ENCODE measurements at regions not wholly inside any gene's neighbourhood (a gene's known extent, or its start where the extent isn't known, plus 50 kb on each side); places are given as distances from the start of the nearest gene placed in this dataset.

DNA sequence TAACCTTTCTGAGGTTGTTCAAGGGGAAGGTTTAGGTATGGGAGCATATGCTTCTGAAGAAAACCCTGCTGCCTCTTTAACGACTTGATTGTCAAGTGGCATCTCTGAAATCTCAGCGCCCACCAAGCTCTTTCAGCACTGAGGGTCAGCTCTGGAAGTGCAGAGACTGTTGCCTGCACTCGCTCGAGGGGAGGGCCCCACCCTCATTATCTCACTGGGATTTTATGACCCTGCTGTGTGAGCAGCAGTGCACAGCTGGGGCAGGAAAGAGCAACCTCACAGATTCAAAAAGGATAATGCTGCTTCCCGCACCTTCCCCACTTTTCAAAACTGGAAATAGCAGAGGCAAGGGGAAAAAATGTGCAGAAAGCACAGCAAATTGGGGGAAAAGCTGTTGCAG is 56.9 kb upstream of the SPRED2 start:
- Histone ChIP-seq H3K9ac (no peak overlapping the region), H3K4me1 (ENCODE audit: control insufficient read depth in 1 of 2, insufficient read depth in 2 of 2, low read depth in 1 of 2, low read length in 1 of 2) (peaks cover 0 to 3% of the 10 kb centered on the region in 2 experiments; a peak in 1 of 4 replicates), H3K9me2 (no peaks in the 10 kb centered on the region), H3K4me3 (ENCODE audit: low read depth in 2 of 2, low read length in 1 of 2) (no peak overlapping the region), H3K36me3 (replicated peaks in 1 of 2; ENCODE audit: control insufficient read depth in 1 of 2, insufficient read depth in 2 of 2, low read length in 1 of 2) (no peaks in the 10 kb centered on the region), H3K27ac (ENCODE audit: low read depth in 2 of 2, low read length in 1 of 2) (no peak overlapping the region), H3K9me3 (no peaks in the 10 kb centered on the region), H3K27me3 (ENCODE audit: insufficient read depth) (no peaks in the 10 kb centered on the region), H4K20me1 (ENCODE audit: insufficient read depth) (no peaks in the 10 kb centered on the region), H3K4me2 (no peak overlapping the region), H2AFZ (ENCODE audit: low read depth) (no peak overlapping the region), H3K79me2 (ENCODE audit: insufficient read depth) (no peaks in the 10 kb centered on the region), H3F3A (replicated peaks; ENCODE audit: insufficient read depth) (no peaks in the 10 kb centered on the region)
- POLR2A ChIA-PET: no interaction called here
- 79% methylated on average over 5 of the region's 5 CpGs for WGBS (ENCODE audit: low lambda C conversion rate)
- no peak for DNase-seq
- CTCF ChIA-PET: no interaction called here
- TF ChIP-seq MXI1 (IDR thresholded peaks at IDR 0.05; ENCODE audit: low read depth, low read length) (no peak), FOXJ3 (CRISPR knock-in tag; IDR thresholded peaks at IDR 0.05) (no peak), RXRA (IDR thresholded peaks at IDR 0.05; ENCODE audit: borderline replicate concordance, low read depth) (no peak), FOXM1 (IDR thresholded peaks at IDR 0.05; ENCODE audit: low read depth) (no peak), JUND (IDR thresholded peaks at IDR 0.05) (no peak), EZH2phosphoT487 (IDR thresholded peaks at IDR 0.05; ENCODE audit: borderline replicate concordance, low read depth) (no peak), CHD2 (IDR thresholded peaks at IDR 0.05; ENCODE audit: low read length, partially characterized antibody) (no peak), MEF2A (IDR thresholded peaks at IDR 0.05; ENCODE audit: borderline replicate concordance, low read depth) (no peak)
- TF ChIP-seq, protein P1, sequence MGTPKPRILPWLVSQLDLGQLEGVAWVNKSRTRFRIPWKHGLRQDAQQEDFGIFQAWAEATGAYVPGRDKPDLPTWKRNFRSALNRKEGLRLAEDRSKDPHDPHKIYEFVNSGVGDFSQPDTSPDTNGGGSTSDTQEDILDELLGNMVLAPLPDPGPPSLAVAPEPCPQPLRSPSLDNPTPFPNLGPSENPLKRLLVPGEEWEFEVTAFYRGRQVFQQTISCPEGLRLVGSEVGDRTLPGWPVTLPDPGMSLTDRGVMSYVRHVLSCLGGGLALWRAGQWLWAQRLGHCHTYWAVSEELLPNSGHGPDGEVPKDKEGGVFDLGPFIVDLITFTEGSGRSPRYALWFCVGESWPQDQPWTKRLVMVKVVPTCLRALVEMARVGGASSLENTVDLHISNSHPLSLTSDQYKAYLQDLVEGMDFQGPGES (IDR thresholded peaks at IDR 0.05; ENCODE audit: low read depth, low read length): no peak
- TF ChIP-seq, protein P2, sequence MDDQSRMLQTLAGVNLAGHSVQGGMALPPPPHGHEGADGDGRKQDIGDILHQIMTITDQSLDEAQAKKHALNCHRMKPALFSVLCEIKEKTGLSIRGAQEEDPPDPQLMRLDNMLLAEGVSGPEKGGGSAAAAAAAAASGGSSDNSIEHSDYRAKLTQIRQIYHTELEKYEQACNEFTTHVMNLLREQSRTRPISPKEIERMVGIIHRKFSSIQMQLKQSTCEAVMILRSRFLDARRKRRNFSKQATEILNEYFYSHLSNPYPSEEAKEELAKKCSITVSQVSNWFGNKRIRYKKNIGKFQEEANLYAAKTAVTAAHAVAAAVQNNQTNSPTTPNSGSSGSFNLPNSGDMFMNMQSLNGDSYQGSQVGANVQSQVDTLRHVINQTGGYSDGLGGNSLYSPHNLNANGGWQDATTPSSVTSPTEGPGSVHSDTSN (IDR thresholded peaks at IDR 0.05): no peak
- TF ChIP-seq, protein P3, sequence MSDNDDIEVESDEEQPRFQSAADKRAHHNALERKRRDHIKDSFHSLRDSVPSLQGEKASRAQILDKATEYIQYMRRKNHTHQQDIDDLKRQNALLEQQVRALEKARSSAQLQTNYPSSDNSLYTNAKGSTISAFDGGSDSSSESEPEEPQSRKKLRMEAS (IDR thresholded peaks at IDR 0.05; ENCODE audit: low read depth): no peak
- TF ChIP-seq, protein P4, sequence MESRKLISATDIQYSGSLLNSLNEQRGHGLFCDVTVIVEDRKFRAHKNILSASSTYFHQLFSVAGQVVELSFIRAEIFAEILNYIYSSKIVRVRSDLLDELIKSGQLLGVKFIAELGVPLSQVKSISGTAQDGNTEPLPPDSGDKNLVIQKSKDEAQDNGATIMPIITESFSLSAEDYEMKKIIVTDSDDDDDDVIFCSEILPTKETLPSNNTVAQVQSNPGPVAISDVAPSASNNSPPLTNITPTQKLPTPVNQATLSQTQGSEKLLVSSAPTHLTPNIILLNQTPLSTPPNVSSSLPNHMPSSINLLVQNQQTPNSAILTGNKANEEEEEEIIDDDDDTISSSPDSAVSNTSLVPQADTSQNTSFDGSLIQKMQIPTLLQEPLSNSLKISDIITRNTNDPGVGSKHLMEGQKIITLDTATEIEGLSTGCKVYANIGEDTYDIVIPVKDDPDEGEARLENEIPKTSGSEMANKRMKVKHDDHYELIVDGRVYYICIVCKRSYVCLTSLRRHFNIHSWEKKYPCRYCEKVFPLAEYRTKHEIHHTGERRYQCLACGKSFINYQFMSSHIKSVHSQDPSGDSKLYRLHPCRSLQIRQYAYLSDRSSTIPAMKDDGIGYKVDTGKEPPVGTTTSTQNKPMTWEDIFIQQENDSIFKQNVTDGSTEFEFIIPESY (IDR thresholded peaks at IDR 0.05; ENCODE audit: borderline replicate concordance, low read depth): no peak

DNA sequence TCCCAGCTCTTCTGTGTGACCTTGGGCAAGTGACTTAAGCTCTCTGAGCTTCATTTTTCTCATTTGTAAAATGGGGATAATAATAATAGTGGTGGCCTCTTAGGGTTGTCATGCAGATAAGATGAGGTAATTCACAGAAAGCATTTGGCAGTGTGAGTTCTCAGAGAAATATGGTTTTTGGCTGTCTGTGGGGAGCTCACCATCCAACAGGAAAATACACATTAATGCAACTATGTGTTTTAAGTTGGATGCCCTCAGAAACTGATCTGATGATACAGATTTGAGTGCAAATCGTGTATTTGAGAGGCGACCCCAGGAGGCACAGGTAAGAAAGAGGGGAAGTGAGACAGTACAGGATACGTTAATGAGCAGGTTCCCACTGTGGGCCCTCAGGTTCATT is 56.1 kb upstream of the SPRED2 start:
- Histone ChIP-seq H3K9me3 (no peaks in the 10 kb centered on the region), H4K20me1 (ENCODE audit: insufficient read depth) (no peaks in the 10 kb centered on the region), H3K4me1 (ENCODE audit: control insufficient read depth in 1 of 2, insufficient read depth in 2 of 2, low read depth in 1 of 2, low read length in 1 of 2) (peaks cover 0 to 3% of the 10 kb centered on the region in 2 experiments; a peak in 1 of 4 replicates), H3K4me2 (no peak overlapping the region), H2AFZ (ENCODE audit: low read depth) (no peak overlapping the region), H3K36me3 (replicated peaks in 1 of 2; ENCODE audit: control insufficient read depth in 1 of 2, insufficient read depth in 2 of 2, low read length in 1 of 2) (no peaks in the 10 kb centered on the region), H3K9me2 (no peaks in the 10 kb centered on the region), H3K4me3 (ENCODE audit: low read depth in 2 of 2, low read length in 1 of 2) (no peak overlapping the region), H3K79me2 (ENCODE audit: insufficient read depth) (no peaks in the 10 kb centered on the region), H3K9ac (no peak overlapping the region), H3K27me3 (ENCODE audit: insufficient read depth) (no peaks in the 10 kb centered on the region), H3F3A (replicated peaks; ENCODE audit: insufficient read depth) (no peaks in the 10 kb centered on the region), H3K27ac (ENCODE audit: low read depth in 2 of 2, low read length in 1 of 2) (no peak overlapping the region)
- CTCF ChIA-PET: no interaction called here
- WGBS (ENCODE audit: low lambda C conversion rate): 71% methylated on average over 3 of the region's 3 CpGs
- no peak for DNase-seq
- POLR2A ChIA-PET: no interaction called here
- TF ChIP-seq TEAD4 (IDR thresholded peaks at IDR 0.05; ENCODE audit: borderline replicate concordance, insufficient read depth) (no peak), RCOR1 (IDR thresholded peaks at IDR 0.05; ENCODE audit: low read length) (no peak), FOXM1 (IDR thresholded peaks at IDR 0.05; ENCODE audit: low read depth) (no peak), EP300 (IDR thresholded peaks at IDR 0.05; ENCODE audit: borderline replicate concordance in 1 of 2, low read depth in 1 of 2, low read length in 1 of 2) (no peak), YY1 (IDR thresholded peaks at IDR 0.05; ENCODE audit: low read depth) (no peak), JUND (IDR thresholded peaks at IDR 0.05) (no peak)
- TF ChIP-seq, protein P5, sequence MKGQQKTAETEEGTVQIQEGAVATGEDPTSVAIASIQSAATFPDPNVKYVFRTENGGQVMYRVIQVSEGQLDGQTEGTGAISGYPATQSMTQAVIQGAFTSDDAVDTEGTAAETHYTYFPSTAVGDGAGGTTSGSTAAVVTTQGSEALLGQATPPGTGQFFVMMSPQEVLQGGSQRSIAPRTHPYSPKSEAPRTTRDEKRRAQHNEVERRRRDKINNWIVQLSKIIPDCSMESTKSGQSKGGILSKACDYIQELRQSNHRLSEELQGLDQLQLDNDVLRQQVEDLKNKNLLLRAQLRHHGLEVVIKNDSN (IDR thresholded peaks at IDR 0.05; ENCODE audit: borderline replicate concordance, low read depth): no peak
- TF ChIP-seq, protein P2 (IDR thresholded peaks at IDR 0.05): no peak
- TF ChIP-seq, protein P6, sequence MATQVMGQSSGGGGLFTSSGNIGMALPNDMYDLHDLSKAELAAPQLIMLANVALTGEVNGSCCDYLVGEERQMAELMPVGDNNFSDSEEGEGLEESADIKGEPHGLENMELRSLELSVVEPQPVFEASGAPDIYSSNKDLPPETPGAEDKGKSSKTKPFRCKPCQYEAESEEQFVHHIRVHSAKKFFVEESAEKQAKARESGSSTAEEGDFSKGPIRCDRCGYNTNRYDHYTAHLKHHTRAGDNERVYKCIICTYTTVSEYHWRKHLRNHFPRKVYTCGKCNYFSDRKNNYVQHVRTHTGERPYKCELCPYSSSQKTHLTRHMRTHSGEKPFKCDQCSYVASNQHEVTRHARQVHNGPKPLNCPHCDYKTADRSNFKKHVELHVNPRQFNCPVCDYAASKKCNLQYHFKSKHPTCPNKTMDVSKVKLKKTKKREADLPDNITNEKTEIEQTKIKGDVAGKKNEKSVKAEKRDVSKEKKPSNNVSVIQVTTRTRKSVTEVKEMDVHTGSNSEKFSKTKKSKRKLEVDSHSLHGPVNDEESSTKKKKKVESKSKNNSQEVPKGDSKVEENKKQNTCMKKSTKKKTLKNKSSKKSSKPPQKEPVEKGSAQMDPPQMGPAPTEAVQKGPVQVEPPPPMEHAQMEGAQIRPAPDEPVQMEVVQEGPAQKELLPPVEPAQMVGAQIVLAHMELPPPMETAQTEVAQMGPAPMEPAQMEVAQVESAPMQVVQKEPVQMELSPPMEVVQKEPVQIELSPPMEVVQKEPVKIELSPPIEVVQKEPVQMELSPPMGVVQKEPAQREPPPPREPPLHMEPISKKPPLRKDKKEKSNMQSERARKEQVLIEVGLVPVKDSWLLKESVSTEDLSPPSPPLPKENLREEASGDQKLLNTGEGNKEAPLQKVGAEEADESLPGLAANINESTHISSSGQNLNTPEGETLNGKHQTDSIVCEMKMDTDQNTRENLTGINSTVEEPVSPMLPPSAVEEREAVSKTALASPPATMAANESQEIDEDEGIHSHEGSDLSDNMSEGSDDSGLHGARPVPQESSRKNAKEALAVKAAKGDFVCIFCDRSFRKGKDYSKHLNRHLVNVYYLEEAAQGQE (IDR thresholded peaks at IDR 0.05; ENCODE audit: low read depth, low read length): no peak
